ENCODE measurements at regions not wholly inside any gene's neighbourhood (a gene's known extent, or its start where the extent isn't known, plus 50 kb on each side); places are given as distances from the start of the nearest gene placed in this dataset.

DNA sequence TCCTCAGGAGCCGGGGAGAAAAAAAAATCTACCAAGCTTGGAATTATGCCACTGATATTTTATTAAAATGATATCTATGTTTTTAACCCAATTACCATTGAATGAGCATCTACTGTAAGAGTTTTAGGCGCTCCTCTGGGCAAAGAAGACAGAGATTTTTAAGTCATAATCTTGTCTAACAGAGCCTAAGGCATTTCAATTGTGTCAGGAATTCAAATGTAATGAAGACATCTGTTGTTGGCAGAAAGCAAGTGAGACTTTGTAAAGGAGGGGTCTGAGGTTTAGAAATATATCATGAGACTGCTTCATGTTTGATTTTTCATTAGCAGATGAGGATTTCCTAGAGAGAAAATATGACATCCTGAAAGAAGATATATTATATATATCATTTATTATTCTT is 1158.1 kb downstream of the FSTL5 start:
- no peak overlapping the region for H3K4me3 ChIP-seq (ENCODE audit: low read depth, low read length)
- in situ Hi-C loops (cut with HindIII; ENCODE audit: low sequenced_read_pairs): no loop called here
- TF ChIP-seq, protein P1, sequence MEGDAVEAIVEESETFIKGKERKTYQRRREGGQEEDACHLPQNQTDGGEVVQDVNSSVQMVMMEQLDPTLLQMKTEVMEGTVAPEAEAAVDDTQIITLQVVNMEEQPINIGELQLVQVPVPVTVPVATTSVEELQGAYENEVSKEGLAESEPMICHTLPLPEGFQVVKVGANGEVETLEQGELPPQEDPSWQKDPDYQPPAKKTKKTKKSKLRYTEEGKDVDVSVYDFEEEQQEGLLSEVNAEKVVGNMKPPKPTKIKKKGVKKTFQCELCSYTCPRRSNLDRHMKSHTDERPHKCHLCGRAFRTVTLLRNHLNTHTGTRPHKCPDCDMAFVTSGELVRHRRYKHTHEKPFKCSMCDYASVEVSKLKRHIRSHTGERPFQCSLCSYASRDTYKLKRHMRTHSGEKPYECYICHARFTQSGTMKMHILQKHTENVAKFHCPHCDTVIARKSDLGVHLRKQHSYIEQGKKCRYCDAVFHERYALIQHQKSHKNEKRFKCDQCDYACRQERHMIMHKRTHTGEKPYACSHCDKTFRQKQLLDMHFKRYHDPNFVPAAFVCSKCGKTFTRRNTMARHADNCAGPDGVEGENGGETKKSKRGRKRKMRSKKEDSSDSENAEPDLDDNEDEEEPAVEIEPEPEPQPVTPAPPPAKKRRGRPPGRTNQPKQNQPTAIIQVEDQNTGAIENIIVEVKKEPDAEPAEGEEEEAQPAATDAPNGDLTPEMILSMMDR (IDR thresholded peaks at IDR 0.05; ENCODE audit: low read depth, low read length, missing control alignments): no peak
- no peak for DNase-seq (ENCODE audit: low read depth)

DNA sequence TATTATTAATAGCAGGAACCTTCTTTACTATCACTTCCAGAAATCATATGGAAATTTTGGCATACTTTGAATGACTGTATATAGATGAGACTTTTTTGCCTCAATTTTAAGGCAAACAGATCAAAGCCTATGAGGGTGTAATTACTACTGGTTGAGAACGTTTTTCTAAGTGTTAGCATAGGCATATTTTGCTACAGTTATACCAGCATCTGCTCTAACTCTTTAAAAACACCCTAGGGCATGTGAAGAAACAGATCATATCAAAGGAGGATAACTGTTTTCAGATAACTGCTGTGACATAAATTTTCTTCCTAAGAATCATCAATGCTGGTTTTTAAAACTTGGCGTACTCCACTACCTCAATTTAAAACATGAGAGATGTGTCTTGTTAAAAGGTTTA is 1155.3 kb downstream of the FSTL5 start:
- no peak overlapping the region for H3K4me3 ChIP-seq (ENCODE audit: low read depth, low read length)
- TF ChIP-seq, protein P1 (IDR thresholded peaks at IDR 0.05; ENCODE audit: low read depth, low read length, missing control alignments): no peak
- in situ Hi-C loops (cut with HindIII; ENCODE audit: low sequenced_read_pairs): no loop called here
- no peak for DNase-seq (ENCODE audit: low read depth)

DNA sequence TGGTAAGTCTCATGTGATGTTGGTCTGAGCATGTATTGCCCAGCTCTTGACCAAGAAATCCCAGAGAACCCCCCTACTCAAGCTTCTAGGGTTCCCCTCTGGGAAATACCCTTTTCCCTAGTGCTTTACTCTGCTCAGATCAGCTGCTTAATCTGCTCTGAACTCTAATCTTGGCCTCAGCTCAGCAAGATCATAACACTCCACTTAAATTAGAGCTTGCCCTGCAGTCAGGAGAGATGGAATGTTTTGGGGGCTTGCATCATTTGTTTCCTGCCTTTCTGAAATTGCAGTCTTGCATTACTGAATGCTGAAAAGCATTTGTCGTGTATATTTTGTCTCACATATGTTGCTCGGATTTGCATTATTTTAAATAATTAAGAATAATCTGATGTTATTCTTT is 1153.6 kb downstream of the FSTL5 start:
- in situ Hi-C loops (cut with HindIII; ENCODE audit: low sequenced_read_pairs): no loop called here
- DNase-seq (ENCODE audit: low read depth): no peak
- TF ChIP-seq, protein P1 (IDR thresholded peaks at IDR 0.05; ENCODE audit: low read depth, low read length, missing control alignments): no peak
- no peak overlapping the region for H3K4me3 ChIP-seq (ENCODE audit: low read depth, low read length)

Data from astrocyte of the cerebellum (primary cell).